ENCODE measurements at regions not wholly inside any gene's neighbourhood (a gene's known extent, or its start where the extent isn't known, plus 50 kb on each side); places are given as distances from the start of the nearest gene placed in this dataset.

DNA sequence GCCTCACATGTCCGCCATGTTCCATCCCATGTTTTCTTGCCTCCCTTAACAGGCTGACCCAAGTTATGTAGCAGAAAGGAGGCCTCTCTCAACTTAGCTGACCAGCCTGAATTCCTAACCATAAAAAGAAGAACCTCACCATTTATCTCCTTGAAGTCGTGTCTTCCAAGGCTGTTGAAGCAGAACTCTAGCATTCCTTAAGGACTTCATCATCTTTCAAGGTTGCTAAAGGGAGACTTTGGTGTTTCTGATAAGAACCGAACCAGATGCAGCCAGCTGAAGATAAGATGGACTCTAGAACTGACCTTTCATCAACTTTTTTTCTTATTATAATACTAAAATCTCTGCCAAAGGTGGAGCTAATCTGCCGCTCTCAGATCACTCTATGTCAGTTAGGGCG is 571.7 kb upstream of the SLC35B3 start:
- TF ChIP-seq, protein P1, sequence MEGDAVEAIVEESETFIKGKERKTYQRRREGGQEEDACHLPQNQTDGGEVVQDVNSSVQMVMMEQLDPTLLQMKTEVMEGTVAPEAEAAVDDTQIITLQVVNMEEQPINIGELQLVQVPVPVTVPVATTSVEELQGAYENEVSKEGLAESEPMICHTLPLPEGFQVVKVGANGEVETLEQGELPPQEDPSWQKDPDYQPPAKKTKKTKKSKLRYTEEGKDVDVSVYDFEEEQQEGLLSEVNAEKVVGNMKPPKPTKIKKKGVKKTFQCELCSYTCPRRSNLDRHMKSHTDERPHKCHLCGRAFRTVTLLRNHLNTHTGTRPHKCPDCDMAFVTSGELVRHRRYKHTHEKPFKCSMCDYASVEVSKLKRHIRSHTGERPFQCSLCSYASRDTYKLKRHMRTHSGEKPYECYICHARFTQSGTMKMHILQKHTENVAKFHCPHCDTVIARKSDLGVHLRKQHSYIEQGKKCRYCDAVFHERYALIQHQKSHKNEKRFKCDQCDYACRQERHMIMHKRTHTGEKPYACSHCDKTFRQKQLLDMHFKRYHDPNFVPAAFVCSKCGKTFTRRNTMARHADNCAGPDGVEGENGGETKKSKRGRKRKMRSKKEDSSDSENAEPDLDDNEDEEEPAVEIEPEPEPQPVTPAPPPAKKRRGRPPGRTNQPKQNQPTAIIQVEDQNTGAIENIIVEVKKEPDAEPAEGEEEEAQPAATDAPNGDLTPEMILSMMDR (IDR thresholded peaks at IDR 0.05) = no peak
- no peak for TF ChIP-seq POLR2A (IDR thresholded peaks at IDR 0.05)
